ENCODE measurements at regions not wholly inside any gene's neighbourhood (a gene's known extent, or its start where the extent isn't known, plus 50 kb on each side); places are given as distances from the start of the nearest gene placed in this dataset.
"Not testable (repeated sequence)": the region's sequence is repeated elsewhere in the genome, so short reads cannot be mapped to it uniquely, and the experiment has no call there.

DNA sequence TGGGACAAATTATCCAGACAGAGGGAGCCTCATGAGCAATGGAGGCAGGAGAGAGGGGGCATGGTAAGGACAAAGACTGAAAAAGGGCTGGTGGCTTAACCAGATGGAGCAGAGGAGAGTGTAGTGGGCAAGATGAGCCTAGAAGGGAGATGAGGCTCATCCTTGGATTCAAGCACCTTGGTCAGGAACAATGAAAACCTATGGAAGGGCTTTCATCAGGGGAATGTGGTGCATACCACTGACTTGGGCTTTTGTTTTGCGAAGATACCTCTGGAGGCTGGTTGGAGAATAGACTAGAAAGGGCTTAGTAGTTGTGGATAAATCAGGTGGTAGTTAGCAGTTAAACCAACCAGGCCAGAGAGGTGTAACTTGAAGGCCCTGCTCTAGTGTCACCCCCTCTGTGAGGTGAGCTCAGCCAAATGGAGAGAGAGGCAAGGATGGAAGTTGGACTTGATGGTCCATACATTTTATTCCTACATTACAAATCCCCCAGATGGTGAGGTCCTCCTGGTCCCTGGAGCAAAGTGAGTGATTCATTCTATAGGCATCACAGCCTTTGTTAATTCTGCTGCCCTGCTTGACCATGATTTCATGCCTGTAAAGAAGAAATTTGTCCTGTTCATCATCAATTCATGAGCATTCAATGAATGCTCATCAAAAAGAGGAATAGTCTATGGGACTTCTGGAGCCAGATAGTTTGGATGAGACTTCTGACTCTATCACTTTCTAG is 264.8 kb upstream of the IGFBP7 start:
- DNase-seq, result no peak

DNA sequence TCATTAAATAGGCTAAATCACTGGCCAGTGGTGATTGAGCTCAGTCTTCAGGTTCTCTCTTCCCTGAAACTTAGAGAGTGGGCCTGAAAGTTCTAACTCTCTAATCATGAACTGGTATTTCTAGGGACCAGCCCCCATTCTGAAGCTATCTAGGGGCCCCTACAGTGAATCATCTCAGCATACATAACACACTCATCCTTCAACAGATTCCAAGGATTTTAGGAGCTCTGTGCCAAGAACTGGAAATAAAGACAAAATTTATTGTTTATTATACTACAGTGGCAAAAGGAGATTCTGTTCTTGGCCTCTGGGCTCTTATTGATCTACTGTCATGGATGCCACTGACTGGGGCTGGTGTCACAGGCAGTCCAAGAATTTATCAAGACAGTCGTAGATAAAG is 263.8 kb upstream of the IGFBP7 start:
- DNase-seq, result no peak

DNA sequence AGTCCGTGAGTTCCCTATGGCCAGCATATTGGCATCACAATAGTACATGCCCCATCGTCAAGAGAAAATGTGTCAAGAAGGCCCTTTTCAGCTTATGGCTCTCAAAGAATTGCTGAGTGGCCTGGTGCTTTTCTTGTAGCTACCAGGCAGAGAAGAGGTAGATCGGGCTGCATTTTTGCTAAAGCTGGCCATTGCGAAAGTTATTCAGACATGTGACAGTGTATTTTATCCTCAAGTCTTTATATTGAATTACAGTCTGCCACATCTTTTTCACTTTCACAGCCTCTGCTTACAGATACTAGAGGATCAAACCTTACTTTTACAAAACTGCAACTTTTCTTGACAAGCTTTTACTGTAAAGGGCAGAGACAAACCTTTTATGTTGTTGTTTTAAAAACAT is 261.5 kb upstream of the IGFBP7 start:
- DNase-seq, result no peak

DNA sequence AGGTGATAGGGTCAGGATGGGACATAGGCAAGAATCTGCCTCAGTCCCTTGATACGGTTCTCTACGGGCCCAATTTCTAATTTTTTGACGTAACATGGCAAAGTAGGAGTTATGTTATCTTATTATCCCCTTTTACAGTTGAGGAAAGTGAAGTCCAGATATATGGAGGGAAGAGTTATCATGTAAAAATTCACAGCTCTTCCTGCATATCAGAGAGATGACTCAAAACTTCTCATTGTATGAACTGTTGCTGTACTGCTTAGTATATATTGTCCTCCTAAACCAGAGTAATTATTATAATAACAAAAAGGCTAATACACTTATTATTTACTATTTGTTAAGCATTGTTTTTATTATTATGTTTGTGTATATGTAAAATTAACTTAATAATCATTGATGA is 260.5 kb upstream of the IGFBP7 start:
- no peak for DNase-seq

DNA sequence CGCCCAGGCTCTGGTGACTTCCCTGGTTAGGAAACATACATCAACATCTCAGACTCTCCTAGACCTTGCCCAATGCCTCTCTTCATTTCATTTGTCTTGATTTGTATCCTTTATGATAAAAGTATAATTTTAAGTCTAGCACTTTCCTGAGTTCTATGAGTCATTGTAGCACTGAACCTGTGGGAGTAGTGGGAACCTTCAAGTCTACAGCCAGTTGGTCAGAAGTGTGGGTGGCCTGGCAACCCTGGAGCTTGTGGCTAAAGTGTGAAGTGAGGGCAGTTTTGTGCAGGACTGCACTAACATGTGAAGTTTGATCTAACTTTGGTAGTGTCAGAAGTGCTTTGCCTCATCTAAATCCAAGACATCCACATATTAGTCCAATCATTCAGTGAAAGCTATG is 259.3 kb upstream of the IGFBP7 start:
- DNase-seq, result no peak

- DNase-seq, result no peak
These were observed 254.1 kb upstream of the IGFBP7 start for GRCh38 chr4:57364255-57364654.

GRCh38 chr4:57363346-57363745 is 253.2 kb upstream of the IGFBP7 start:
- DNase-seq, result no peak

DNA sequence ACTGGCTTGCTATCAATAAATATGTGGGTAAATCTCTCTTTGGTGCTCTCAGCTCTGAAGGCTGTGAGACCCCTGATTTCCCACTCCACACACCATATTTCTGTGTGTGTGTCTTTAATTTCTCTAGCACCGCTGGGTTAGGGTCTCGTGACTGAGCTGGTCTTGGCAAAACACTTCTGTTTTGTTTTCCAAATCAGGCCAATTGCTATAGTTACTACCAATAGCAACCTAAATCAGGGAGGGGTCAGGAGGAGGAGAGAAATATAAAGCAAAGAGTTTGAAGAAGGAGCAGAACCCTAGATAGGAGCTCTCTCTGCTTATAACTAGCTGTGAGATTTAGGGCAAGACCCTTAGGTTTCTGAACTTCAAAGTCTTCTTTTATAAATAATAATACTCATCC is 250.5 kb upstream of the IGFBP7 start:
- no peak for DNase-seq

DNA sequence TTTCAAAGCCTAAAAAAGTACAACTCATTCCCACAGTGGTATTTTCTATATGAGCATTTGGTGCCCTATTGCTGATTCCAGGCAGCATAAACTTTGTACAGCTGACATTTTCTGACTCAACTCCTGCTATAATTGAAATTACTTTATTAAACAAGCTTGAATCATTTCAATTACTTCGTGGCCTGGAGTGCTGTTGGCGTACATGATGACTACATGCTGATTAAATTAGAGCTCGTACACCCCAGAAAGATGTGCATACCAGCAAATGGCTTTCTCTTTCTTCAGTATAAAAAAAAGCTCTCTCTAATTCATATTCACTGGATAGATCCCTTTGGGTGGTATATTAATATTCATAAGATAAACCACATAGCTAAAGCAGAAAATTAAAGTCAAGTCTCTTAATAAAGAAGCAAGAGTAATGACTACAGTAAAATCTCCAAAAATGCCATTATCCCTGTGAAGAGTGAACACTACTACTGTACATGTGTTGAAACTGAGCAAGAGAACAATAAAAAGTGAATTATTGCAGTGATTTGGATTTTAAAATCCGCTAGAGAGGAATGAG is 245.0 kb upstream of the IGFBP7 start:
- no peak for DNase-seq

DNA sequence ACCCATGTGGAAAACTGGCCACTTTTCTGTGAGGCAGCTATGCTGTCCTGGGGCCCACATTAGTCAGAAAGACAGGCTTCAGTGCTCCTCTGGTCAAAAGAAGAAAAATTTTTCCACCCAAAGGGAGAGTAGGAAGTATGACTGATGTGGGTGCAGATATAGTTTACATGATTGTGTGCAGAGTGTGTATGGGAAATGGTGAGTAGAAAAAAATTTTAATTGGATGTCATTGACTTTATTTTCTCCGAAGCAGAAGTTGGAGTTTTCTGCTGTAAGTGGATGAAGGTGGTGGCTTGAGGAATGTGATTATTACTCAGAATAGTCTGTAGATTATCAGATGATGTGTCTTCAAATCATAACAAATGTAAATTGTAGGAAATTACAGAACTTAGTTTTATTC is 241.5 kb upstream of the IGFBP7 start:
- DNase-seq, result no peak

DNA sequence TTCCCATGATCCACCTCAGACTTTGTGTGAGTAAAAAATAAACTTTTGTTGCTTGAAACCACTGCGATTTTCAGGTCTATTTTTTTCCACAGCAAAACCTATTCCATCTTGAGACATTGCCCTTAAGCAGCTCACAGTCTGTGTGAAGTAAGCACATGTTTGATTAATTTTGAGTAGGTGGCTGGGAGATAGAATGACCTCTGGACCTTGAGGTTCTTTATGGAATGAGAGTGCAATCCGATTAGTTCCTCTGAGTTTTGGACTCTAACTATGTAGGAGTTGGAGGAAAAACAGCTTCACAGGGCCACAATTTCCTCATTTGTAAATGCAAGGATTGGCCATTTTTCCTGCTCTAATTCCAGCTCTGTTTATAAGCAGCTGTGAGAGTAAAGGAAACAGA is 234.1 kb upstream of the IGFBP7 start:
- DNase-seq, result no peak

DNA sequence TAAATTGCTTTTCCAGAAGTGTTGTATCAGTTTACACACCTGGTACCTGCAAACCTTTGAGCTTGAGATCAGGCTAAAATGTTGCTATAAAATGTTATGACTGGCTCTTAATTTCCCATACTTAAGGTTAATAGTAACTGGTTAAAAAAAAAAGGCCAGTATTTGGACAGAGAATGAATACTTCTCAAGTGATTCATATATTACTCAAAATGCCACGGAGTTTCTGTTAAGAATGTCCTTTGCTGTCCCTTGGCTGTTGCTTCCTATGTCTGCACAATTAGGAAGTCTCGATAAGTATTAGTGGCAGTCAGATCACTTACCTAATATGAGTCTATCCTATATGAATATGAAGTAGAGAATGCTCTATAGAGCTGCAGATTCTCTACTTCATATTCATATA is 232.2 kb upstream of the IGFBP7 start:
- DNase-seq, result no peak

DNA sequence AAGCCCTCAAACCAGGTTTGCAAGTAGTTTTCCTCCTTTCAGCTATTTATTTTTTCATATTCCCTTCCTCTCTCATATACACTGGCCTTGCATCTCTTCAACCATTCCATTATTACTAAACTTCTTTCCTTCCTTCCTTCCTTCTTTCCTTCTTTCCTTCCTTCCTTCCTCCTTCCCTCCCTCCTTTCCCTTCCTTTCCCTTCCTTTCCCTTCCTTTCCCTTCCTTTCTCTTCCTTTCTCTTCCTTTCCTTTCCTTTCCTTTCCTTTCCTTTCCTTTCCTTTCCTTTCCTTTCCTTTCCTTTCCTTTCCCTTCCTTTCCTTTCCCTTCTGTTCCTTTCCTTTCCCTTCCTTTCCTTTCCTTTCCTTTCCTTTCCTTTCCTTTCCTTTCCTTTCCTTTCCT is 228.7 kb upstream of the IGFBP7 start:
- DNase-seq, result not testable (repeated sequence)

DNA sequence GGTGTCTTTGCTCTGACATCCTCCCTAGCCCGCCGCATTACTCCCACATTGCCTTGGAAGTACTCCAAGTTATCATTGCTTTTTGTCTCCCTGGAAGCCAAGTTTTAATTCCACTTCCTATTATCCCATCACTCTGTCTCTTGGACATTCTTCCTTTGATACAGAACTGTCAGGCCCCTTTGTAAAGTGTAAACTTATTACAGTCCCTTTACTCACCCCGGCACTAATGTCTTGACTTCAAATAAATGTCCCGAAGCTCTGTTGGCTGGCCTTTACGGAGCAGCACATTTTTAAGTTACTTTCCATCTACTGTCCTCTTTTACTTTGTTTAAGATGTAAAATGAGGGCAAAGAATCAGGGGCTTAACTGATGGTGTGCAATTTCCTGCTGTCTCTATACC is 223.5 kb upstream of the IGFBP7 start:
- no peak for DNase-seq

- no peak for DNase-seq
These were observed 221.8 kb upstream of the IGFBP7 start for GRCh38 chr4:57331959-57332358.

- no peak for DNase-seq
These were observed 219.1 kb upstream of the IGFBP7 start for GRCh38 chr4:57329279-57329678.

- DNase-seq, result no peak
These were observed 214.6 kb upstream of the IGFBP7 start for GRCh38 chr4:57324673-57325307.

DNA sequence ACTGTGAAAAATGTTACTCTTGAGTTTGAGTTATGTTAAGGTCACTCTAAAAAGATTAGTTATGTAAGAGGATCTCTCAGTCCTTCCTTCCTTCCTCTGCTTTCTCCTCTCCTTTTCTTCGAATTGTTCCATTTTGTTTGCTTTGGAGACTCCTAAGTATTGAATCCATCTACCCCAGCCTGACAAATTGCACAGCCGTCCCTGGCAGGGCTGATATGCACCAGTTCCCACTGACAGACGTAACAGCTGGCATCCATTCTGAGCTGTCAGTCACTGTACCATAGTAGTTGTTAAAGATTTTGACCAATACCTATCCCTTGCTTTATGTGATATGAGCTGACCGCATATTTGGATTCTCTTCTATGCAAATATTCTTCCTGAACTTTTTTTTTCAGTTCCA is 210.7 kb upstream of the IGFBP7 start:
- DNase-seq, result no peak

DNA sequence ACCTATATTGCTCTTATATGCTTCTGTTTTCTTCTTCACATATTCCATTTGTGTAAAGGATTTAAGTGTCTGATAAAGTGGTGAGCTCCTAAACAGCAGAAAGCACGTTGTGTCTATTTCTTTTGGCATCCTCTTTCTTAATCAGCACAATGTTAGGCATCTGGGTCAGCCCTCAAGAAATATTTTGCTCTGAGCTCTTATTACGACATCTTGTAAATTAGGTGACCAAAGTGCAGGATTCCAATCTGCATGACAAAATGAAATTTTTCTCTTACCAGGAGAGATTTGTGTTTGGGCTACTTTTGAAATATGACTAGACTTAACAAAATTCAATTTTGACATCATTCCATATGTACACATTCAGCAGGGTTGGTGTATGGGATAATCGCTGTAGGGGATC is 210.0 kb upstream of the IGFBP7 start:
- DNase-seq, result no peak

DNA sequence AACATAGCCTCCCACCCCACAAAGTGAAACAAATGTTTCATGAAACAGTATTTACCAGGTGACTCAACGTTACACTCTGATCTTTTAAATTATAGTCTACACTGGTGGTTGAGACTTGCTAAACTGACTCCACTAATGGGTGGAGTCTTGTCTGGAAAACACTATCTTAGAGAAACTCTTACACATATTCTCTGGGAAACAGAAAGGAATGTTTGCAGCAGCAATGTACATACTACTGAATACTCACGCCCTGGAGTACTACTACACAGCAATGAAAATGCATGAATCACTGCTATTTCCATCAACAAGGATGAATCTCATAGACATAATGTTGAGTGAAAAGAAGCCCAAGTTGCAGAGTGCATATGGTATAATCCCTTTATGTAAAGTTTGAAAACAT is 208.5 kb upstream of the IGFBP7 start:
- no peak for DNase-seq

GRCh38 chr4:57314636-57315035 is 204.5 kb upstream of the IGFBP7 start:
- DNase-seq, result no peak

- no peak for DNase-seq
These were observed 202.1 kb upstream of the IGFBP7 start for GRCh38 chr4:57312296-57312695.

DNA sequence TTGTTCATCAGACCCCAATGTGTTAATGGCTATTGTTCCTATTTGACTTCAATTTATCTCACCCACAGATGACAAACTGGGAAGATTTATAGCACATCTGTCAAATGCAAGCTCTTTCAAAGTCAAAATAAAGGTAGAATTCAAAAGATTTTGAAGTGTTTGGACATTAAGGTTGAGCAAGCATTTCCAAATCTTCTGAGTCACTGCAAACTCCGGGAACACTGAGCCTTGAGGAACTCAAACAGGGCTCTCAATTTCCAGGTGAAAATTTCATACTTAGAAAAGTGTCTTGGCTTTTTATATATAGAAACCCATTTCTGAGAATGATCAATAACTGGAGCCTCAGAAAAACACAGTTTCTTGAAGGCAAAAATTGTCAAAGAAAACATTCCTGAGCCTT is 199.5 kb upstream of the IGFBP7 start:
- DNase-seq, result no peak

DNA sequence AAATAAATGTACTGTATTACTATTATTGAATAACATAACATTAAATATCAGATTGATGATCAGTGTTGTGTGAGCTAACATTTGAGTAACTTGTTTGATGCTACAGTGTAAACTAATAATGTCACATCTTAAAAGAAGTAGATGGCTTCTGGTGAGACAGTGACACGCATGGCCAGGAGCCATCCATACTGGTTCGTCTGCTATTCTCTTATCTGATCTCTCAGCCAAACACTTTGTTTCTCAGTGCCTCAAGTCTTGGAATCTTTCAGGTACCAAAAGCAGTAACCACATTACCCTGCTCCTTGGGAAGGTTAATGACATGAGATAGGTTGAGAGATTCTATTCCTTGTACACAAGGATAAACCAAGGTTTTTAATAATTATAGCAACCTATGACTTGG is 198.1 kb upstream of the IGFBP7 start:
- no peak for DNase-seq

DNA sequence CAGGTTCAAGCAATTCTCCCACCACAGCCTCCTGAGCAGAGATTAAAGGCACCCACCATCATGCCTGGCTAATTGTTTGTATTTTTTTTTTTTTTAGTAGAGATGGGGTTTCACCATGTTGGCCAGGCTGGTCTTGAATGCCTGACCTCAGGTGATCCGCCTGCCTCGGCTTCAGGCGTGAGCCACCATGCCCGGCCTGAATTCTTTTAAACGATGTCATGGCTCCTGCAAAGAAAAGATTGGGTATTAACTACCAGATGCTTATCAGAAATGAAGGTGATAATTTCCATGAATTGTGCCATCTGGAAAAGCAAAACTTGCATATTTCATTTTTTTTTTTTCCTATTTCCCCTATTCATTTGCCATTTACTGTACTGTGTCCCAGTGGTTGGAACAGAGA is 195.7 kb upstream of the IGFBP7 start:
- DNase-seq, result no peak
